NB4 (cell line): ENCODE measurements at regions not wholly inside any gene's neighbourhood (a gene's known extent, or its start where the extent isn't known, plus 50 kb on each side); places are given as distances from the start of the nearest gene placed in this dataset.

Experiments
- POLR2A ChIP-seq: IDR thresholded peaks from 2 replicates; pipeline ENCODE4 v1.6.1; 2011; ENCODE audit warnings: mild to moderate bottlenecking; ENCODE audit not compliant: insufficient read length; ENCODE audit errors: extremely low read depth
- TF ChIP-seq, protein P1 (sequence below): IDR thresholded peaks from one replicate; pipeline ENCODE4 v1.5.1; 2012; ENCODE audit warnings: low read depth, low read length
- TF ChIP-seq, protein P2 (sequence below): IDR thresholded peaks from 2 replicates; pipeline ENCODE4 v1.6.1; 2011; ENCODE audit warnings: low read depth, low read length

DNA sequence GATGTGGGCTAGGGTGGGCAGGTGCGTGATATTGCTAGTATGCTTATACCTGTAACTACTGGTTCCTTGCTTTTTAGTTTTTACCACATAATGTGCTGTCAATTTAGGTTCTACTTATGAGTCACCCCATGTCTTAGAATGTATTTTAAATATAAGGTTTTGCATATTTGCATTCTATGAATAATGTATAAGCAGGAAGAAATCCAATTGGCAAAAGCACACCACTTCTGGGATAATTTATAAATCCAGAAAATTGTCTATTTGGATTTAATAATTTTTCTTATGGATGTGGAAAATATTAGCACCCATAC is 421.6 kb downstream of the PCDH7 start:
- TF ChIP-seq, protein P1, sequence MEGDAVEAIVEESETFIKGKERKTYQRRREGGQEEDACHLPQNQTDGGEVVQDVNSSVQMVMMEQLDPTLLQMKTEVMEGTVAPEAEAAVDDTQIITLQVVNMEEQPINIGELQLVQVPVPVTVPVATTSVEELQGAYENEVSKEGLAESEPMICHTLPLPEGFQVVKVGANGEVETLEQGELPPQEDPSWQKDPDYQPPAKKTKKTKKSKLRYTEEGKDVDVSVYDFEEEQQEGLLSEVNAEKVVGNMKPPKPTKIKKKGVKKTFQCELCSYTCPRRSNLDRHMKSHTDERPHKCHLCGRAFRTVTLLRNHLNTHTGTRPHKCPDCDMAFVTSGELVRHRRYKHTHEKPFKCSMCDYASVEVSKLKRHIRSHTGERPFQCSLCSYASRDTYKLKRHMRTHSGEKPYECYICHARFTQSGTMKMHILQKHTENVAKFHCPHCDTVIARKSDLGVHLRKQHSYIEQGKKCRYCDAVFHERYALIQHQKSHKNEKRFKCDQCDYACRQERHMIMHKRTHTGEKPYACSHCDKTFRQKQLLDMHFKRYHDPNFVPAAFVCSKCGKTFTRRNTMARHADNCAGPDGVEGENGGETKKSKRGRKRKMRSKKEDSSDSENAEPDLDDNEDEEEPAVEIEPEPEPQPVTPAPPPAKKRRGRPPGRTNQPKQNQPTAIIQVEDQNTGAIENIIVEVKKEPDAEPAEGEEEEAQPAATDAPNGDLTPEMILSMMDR: no peak
- TF ChIP-seq POLR2A: no peak
- TF ChIP-seq, protein P2, sequence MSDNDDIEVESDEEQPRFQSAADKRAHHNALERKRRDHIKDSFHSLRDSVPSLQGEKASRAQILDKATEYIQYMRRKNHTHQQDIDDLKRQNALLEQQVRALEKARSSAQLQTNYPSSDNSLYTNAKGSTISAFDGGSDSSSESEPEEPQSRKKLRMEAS: no peak
